ENCODE measurements at regions not wholly inside any gene's neighbourhood (a gene's known extent, or its start where the extent isn't known, plus 50 kb on each side); places are given as distances from the start of the nearest gene placed in this dataset.

- WGBS, 2 donors = 89 to 90% methylated on average over 5 to 12 of the region's 12 CpGs
- H3K4me1 ChIP-seq = no peaks in the 10 kb centered on the region
- intact Hi-C loops (cut with DNase I; ENCODE audit: low total_unique reads) = no loop called here
Measured at GRCh38 chr14:35998303-35998702, 172.2 kb downstream of the BRMS1L start.

GRCh38 chr14:35993684-35993960 lies 167.5 kb downstream of the BRMS1L start:
- H3K9me3 ChIP-seq = no peaks in the 10 kb centered on the region
- no peak for TF ChIP-seq CTCF (IDR thresholded peaks at IDR 0.05)
- TF ChIP-seq POLR2A (IDR thresholded peaks at IDR 0.05) = no peak
- H3K36me3 ChIP-seq (ENCODE audit: low read depth, missing control alignments) = no peaks in the 10 kb centered on the region
- H3K27ac ChIP-seq = no peak overlapping the region
- intact Hi-C loops (cut with DNase I; ENCODE audit: low total_unique reads) = no loop called here
- H3K4me1 ChIP-seq = no peaks in the 10 kb centered on the region
- 91 to 92% methylated on average over 3 of the region's 3 CpGs for WGBS, 2 donors
- no peak for DNase-seq
- H3K4me3 ChIP-seq = no peak overlapping the region
- no peaks in the 10 kb centered on the region for H3K27me3 ChIP-seq

More at GRCh38 chr14:35998303-35998702, 172.2 kb downstream of the BRMS1L start:
- TF ChIP-seq CTCF (IDR thresholded peaks at IDR 0.05) = no peak
- TF ChIP-seq POLR2A (IDR thresholded peaks at IDR 0.05) = no peak
- H3K36me3 ChIP-seq (ENCODE audit: low read depth, missing control alignments) = no peaks in the 10 kb centered on the region
- no peaks in the 10 kb centered on the region for H3K9me3 ChIP-seq
- DNase-seq = no peak
- no peak overlapping the region for H3K27ac ChIP-seq
- no peak overlapping the region for H3K4me3 ChIP-seq
- no peaks in the 10 kb centered on the region for H3K27me3 ChIP-seq

DNA sequence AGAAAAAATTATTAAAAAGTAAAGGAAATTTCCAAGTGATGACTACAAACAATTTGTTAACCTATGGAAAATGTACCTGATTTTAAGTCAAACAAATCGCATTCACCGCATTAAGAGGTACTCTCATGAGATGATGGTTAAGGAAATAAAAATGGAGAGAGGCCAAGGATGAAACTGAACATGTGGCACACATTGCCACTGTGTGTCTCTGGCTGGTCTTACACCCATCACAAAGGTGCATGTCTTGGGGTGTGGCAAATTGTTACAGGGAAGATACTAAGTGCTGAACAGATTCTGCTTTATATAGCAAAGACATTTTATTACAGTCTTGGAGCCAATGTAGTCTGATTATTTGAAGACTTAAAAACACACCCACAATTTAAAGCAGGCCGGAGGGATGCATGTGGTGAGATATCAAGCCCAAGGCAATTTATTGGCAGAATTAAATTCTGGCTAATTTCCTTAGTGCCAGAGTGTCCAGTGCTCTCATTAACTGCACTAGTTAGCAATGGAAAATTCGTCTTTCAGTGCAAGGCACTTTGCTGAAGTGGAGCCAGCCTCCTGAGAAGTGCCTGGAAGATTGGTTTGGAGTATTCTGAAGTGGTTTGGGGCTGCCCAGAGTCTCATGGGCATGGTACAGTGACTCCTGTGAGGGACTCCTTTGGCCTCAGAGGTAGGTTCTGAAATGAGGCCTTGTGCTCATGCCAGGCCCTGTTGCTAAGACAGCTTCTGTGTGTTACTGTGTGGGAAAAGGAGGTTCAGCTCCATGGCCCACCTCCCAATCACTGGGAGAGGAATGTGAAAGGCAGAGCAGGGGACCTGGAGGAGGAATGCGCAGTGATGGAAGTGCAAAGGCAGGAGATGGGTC lies 166.9 kb downstream of the BRMS1L start:
- H3K27ac ChIP-seq = no peak overlapping the region
- H3K9me3 ChIP-seq = no peaks in the 10 kb centered on the region
- WGBS, 2 donors = 90 to 93% methylated on average over 5 of the region's 5 CpGs
- intact Hi-C loops (cut with DNase I; ENCODE audit: low total_unique reads) = no loop called here
- no peak for DNase-seq
- no peak for TF ChIP-seq CTCF (IDR thresholded peaks at IDR 0.05)
- no peak for TF ChIP-seq POLR2A (IDR thresholded peaks at IDR 0.05)
- H3K4me3 ChIP-seq = no peak overlapping the region
- H3K36me3 ChIP-seq (ENCODE audit: low read depth, missing control alignments) = no peaks in the 10 kb centered on the region
- H3K27me3 ChIP-seq = no peaks in the 10 kb centered on the region
- H3K4me1 ChIP-seq = no peaks in the 10 kb centered on the region

DNA sequence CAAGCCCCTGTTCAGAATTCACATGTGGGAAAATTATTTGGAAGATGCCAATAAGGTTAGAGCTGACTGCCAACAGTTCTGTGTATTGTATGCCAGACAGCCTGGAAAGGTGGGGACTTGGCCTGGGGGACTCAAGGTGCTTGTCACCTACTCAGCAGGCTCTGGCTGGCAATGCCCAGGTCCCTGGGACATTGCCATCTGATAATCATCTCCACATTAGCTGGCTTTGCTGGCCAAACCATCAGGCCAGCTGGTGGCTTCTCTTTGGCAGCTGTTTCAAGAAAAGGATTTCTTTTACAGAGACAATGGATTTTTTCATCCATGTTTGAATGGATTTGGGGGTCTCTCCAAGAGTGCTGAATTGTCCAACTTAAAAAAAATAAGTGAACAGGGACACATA lies 165.2 kb downstream of the BRMS1L start:
- H3K27ac ChIP-seq = no peak overlapping the region
- no peaks in the 10 kb centered on the region for H3K27me3 ChIP-seq
- no peaks in the 10 kb centered on the region for H3K36me3 ChIP-seq (ENCODE audit: low read depth, missing control alignments)
- intact Hi-C loops (cut with DNase I; ENCODE audit: low total_unique reads) = no loop called here
- no peak overlapping the region for H3K4me3 ChIP-seq
- TF ChIP-seq POLR2A (IDR thresholded peaks at IDR 0.05) (no peak), CTCF (IDR thresholded peaks at IDR 0.05) (no peak)
- DNase-seq = no peak
- H3K4me1 ChIP-seq = no peaks in the 10 kb centered on the region
- H3K9me3 ChIP-seq = no peaks in the 10 kb centered on the region

DNA sequence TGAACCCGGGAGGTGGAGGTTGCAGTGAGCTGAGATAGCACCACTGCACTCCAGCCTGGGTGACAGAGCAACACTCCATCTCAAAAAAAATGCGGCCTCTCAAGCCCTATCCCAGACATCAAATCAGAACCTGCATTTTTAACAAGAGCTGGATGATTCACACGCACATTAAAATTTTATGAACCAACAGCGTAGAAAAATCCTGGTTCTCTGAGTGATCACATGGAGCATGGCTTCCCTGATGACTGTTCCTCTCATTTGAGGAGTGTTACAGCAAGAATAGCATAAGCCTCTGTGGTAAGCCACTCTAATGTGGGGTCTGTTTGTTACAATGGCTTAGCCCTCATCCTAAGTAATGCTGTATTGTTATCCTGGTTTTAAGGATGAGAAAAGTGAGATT lies 163.6 kb downstream of the BRMS1L start:
- Histone ChIP-seq H3K4me3 (no peak overlapping the region), H3K4me1 (no peaks in the 10 kb centered on the region), H3K27me3 (no peaks in the 10 kb centered on the region), H3K36me3 (ENCODE audit: low read depth, missing control alignments) (no peaks in the 10 kb centered on the region), H3K9me3 (no peaks in the 10 kb centered on the region), H3K27ac (no peak overlapping the region)
- TF ChIP-seq CTCF (IDR thresholded peaks at IDR 0.05) (no peak), POLR2A (IDR thresholded peaks at IDR 0.05) (no peak)
- intact Hi-C loops (cut with DNase I; ENCODE audit: low total_unique reads) = no loop called here
- DNase-seq = no peak
- WGBS, 2 donors = 95 to 99% methylated on average over 4 of the region's 4 CpGs
